Neural cell (in vitro differentiated cells): ENCODE measurements at regions not wholly inside any gene's neighbourhood (a gene's known extent, or its start where the extent isn't known, plus 50 kb on each side); places are given as distances from the start of the nearest gene placed in this dataset.

Experiments
- EP300 ChIP-seq: fragments of 450-650 bp; conservative IDR thresholded peaks from 2 replicates; pipeline ENCODE4 v1.6.1; 2014; ENCODE audit warnings: antibody characterized with exemption, mild to moderate bottlenecking, moderate library complexity; ENCODE audit not compliant: poor library complexity, severe bottlenecking
- TAF1 ChIP-seq: IDR thresholded peaks from 2 replicates; pipeline ENCODE4 v1.6.1; 2012; ENCODE audit warnings: low read depth
- TF ChIP-seq, protein P1 (sequence below): fragments of 450-650 bp; IDR thresholded peaks from 2 replicates; pipeline ENCODE4 v1.5.1; 2014; ENCODE audit warnings: antibody characterized with exemption, mild to moderate bottlenecking, moderate library complexity; ENCODE audit not compliant: poor library complexity, severe bottlenecking

- TF ChIP-seq EP300 (no peak), TAF1 (no peak)
- TF ChIP-seq, protein P1, sequence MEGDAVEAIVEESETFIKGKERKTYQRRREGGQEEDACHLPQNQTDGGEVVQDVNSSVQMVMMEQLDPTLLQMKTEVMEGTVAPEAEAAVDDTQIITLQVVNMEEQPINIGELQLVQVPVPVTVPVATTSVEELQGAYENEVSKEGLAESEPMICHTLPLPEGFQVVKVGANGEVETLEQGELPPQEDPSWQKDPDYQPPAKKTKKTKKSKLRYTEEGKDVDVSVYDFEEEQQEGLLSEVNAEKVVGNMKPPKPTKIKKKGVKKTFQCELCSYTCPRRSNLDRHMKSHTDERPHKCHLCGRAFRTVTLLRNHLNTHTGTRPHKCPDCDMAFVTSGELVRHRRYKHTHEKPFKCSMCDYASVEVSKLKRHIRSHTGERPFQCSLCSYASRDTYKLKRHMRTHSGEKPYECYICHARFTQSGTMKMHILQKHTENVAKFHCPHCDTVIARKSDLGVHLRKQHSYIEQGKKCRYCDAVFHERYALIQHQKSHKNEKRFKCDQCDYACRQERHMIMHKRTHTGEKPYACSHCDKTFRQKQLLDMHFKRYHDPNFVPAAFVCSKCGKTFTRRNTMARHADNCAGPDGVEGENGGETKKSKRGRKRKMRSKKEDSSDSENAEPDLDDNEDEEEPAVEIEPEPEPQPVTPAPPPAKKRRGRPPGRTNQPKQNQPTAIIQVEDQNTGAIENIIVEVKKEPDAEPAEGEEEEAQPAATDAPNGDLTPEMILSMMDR = no peak
Observed at GRCh38 chrX:20495575-20495974, 228.9 kb upstream of the RPS6KA3 start.
